GM21737 (cell line): ENCODE measurements at regions not wholly inside any gene's neighbourhood (a gene's known extent, or its start where the extent isn't known, plus 50 kb on each side); places are given as distances from the start of the nearest gene placed in this dataset.
"Not testable (repeated sequence)": the region's sequence is repeated elsewhere in the genome, so short reads cannot be mapped to it uniquely, and the experiment has no call there.

Experiments used
- ATAC-seq: cut with Tn5 transposase; IDR thresholded peaks from one replicate; pipeline ENCODE4 v1.9.1; 2021; ENCODE audit warnings: mild to moderate bottlenecking, moderate library complexity; ENCODE audit not compliant: unreplicated experiment

GRCh38 chr1:232422898-232423297 is 207.0 kb downstream of the SIPA1L2 start:
- no peak for ATAC-seq

DNA sequence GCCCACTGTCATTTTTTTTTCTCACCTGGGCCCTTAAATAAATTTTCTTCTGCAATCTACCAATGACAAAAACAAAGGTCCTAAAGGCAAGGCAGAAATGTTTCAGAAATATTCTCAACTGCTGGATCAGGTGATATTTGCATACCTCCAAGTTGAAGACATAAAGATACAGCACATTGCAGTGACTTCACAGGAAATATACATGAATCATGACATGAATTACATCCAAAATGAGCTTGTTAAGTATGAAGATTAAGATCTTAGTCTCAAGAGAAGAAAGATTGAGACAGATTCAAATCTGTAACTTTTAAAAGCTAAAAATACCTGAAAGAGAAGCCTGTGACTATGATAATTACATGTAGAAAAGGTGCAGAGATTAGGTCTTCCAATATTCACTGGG is 207.8 kb downstream of the SIPA1L2 start:
- no peak for ATAC-seq

DNA sequence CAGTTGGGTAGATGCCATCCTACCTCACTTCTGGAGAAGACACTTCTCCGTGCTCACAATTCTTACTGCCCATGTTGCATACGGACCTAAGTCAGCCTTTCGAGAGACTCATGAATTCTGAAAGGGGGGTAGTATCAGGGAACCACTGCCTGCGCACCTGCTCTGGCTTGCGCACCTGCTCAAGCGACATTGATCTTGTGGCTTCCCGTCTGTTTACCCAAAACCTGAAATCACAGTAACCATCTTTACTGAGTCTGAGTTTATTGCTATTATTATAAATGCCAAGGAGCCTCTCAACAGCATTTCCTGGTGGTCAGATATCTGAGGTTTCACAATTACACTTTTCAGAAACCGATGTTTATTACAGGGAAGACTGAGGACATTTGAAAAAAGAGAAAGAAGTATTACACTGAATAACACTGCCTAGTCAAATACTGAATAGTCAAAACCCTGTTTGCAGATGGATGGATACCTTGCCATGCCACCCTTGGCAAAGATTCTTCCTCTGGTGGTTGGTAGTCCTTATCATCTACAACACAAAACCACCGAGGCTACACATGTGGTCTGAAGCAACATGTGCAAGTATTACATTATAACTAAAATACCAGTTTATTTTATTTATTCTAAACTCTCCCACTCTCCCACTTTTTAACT is 208.7 kb downstream of the SIPA1L2 start:
- ATAC-seq = no peak

DNA sequence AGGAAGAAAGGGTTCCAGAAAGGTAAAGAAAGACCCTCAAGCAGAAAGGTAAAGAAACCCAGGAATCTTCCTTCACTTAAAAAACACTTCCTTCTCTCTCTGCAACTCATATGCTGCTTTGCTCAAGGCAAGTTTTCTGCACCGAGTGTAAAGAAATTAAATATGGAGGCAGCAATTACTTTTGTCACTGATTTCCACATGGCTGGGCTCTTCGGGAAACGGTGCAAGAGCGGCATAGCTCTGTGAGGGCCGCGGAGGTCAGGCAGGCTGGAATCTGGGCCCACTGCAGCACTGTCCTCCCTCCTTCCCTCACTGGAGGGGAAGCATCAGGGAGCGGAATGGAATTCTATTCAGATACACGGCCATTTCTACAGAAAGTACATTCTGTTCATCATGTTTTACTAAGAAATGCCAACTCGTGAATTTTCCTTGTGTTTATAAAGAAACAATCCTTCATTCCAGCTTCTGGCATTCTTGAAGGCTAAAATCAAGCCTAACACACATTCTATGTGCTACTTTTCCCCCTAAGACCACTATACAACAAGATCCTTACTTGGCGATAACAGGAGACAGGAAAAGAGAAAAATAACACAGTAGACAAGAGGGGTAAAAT is 212.2 kb downstream of the SIPA1L2 start:
- ATAC-seq = no peak

DNA sequence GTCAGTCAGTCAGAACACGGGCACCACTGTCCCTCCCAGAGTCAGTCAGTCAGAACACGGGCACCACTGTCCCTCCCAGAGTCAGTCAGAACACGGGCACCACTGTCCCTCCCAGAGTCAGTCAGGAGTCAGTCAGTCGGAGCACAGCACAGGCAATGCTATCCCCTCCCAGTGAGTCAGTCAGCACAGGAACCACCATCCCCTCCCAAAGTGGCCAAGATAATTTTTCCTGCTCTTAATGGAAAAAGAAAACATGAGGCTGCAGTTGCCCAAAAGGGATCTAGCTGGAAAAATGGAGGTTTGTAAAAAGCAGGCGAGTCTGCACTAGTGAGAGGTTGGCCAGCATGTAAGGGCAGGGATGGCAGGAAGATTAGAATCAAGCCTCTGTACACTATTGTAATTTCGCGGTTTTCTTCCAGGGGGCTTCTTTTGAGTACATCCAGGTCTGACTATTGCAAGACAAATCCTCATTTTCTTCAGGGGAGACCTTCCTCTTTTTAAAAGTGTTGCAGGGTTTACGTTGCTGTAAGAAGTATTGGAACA is 213.8 kb downstream of the SIPA1L2 start:
- ATAC-seq = no peak

GRCh38 chr1:232415481-232415880 is 214.5 kb downstream of the SIPA1L2 start:
- ATAC-seq = not testable (repeated sequence)

DNA sequence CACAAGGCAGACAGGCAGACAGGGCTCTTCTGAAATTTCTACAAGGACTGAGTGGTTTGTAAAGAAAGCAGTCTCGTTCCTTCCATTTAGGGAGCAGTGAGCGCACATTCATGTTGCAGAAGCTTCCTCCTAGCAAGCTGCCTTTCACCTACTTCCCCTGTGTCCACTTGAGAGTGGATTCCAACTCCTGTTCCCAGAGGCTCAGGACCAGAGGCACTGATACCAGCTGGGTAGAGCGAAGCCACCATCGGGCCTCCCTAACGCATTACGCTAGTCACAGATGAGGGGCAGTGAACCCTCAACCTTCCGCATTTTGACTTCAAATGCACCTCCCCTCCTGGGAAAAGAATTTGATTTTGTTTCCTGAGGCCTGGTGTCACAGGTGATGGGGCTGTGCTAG is 215.8 kb downstream of the SIPA1L2 start:
- ATAC-seq = no peak

GRCh38 chr1:232413674-232414073 is 216.3 kb downstream of the SIPA1L2 start:
- no peak for ATAC-seq

GRCh38 chr1:232409584-232409983 is 220.3 kb downstream of the SIPA1L2 start:
- ATAC-seq = no peak

GRCh38 chr1:232407120-232407519 is 222.8 kb downstream of the SIPA1L2 start:
- no peak for ATAC-seq

GRCh38 chr1:232405781-232406180 is 224.2 kb downstream of the SIPA1L2 start:
- ATAC-seq = no peak

- no peak for ATAC-seq
Observed at GRCh38 chr1:232404981-232405731, 224.8 kb downstream of the SIPA1L2 start.

GRCh38 chr1:232404227-232404626 is 225.7 kb downstream of the SIPA1L2 start:
- ATAC-seq = no peak

- no peak for ATAC-seq
Observed at GRCh38 chr1:232403017-232403714, 226.8 kb downstream of the SIPA1L2 start.

DNA sequence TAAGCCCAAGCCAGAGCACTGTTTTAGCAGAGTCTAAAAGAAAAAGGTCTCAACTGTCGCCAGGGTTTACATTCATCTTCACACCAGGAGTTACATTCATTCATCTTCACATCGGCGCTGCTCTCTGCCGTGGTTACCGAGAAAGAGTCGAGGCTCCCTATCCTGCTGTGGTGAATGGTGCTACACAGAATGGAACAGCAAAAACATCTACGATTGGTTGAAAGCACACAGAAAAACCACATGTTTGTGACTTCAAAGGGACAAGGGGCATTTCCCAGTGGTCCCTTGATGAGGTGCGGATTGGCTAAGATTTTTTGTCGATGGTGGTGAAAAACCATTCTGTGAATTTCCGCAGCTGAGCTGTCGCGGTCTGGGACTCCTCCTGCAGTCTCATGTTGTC is 231.1 kb downstream of the SIPA1L2 start:
- ATAC-seq = no peak

DNA sequence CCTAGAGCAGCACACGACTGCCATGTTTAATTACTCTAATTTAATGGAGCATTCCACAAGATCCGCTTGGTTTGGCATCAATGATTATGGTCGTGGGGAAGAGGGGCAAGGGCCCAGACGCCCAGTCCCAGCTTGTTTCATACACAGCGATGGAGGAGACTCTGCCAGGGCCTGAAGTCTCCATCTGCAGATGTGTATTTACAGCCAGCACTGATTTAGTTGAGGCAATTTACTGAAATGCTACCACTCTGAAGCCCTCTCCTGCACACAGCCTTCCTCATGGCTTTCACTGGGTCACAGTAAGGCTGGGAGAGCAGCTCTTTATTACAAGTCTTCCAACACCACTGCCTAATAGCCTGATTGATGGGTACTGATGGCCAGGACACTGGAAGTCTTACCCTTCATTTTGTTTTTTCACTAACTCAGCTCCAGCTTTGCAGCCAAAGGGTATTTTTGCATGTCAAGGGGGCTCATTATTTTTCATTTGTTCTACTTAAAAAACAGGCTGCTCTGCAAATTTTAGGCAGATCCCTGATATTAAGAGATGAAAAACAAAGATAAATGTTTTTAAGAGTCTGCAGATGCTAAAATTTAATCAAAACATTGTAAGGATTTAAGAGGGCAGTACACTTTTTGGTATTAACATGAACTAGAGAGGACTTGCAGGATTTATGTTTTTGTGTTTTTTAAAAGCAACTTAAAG is 236.3 kb downstream of the SIPA1L2 start:
- no peak for ATAC-seq

DNA sequence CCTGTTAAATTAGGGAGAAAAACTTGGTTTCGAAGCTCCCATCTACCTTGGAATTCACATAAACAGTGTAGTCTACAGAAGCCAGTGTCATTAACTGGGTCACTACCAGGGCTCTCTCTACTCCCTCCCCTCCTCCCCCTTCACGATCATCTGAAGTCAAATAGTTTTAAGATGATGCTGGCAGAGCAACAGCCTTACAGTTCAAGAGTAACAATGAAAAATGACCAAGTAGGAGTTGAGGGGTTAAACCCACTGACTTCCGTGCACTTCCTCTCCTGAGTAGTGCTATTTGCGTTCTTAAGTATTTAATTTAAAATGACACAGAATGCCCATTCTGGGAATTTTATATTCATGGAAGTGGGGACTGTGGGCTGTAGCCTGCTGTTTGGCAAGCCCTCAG is 236.9 kb downstream of the SIPA1L2 start:
- ATAC-seq = no peak

- no peak for ATAC-seq
Observed at GRCh38 chr1:232390590-232390989, 239.3 kb downstream of the SIPA1L2 start.

DNA sequence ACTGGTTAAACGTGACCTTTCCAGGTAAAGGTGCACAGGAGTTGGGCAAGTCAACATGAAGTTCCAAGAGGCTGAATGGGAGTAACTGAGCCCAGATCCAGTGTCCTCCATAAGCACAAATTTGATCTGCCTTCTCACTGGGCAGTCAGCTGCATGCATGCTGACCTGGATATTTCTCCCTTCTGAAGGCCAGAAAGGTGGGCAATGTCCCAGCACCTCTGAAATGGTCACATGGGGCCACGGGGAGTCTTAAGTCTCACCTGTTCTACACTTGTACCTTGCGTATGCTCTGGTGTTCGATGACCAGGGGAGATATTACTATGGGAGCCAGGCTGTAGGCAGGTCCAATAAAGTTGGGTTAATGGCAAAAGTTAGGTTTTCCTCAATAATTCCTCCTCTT is 240.2 kb downstream of the SIPA1L2 start:
- ATAC-seq = no peak

GRCh38 chr1:232388363-232388762 is 241.6 kb downstream of the SIPA1L2 start:
- no peak for ATAC-seq
